Gastroesophageal sphincter (tissue), 3 donors: ENCODE measurements at regions not wholly inside any gene's neighbourhood (a gene's known extent, or its start where the extent isn't known, plus 50 kb on each side); places are given as distances from the start of the nearest gene placed in this dataset.

Source experiments
- EP300 ChIP-seq: sonication (generic); formaldehyde crosslinking; IDR thresholded peaks from one replicate; pipeline ENCODE4 v1.6.1; 2017; ENCODE audit warnings: antibody characterized with exemption, mild to moderate bottlenecking
- POLR2A ChIP-seq, 2 donors: fragments of 450-650 bp; IDR thresholded peaks; one replicate each; pipeline ENCODE4 v1.6.1; 2017; ENCODE audit warnings: antibody characterized with exemption in 2 of 2, mild to moderate bottlenecking in 2 of 2, moderate library complexity in 1 of 2
- POLR2AphosphoS5 ChIP-seq: sonication (generic); formaldehyde crosslinking; IDR thresholded peaks from one replicate; pipeline ENCODE4 v1.6.1; 2017; ENCODE audit warnings: antibody characterized with exemption
- TF ChIP-seq, protein P1 (sequence below), 4 experiments: fragments of 200-600 bp in 2 of 4; fragments of 450-650 bp in 2 of 4; sonication (generic) in 1 of 4; IDR thresholded peaks; one replicate each; pipeline ENCODE4 v1.5.1; 2017 to 2019; ENCODE audit warnings: antibody characterized with exemption in 4 of 4, mild to moderate bottlenecking in 2 of 4, moderate library complexity in 2 of 4

DNA sequence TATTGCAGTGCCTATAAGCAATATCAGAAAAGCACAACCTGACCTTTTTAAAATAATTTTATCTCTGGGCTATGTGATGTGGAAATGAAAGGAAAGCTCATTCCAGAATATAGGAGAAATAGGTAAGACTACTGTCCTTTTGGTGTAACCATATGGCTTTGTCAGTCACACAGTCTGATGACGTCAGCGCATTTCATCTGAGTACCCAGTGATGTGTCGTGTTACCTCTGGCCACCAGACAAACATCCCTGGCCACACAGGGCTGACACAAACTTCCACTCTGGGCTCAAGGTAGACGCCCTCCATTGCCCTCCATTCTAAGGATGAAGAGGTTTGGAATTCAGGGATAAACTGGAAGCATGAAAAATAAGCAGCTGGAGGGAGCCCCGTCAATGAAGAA, 506.7 kb downstream of the CMPK2 start:
- TF ChIP-seq, protein P1, sequence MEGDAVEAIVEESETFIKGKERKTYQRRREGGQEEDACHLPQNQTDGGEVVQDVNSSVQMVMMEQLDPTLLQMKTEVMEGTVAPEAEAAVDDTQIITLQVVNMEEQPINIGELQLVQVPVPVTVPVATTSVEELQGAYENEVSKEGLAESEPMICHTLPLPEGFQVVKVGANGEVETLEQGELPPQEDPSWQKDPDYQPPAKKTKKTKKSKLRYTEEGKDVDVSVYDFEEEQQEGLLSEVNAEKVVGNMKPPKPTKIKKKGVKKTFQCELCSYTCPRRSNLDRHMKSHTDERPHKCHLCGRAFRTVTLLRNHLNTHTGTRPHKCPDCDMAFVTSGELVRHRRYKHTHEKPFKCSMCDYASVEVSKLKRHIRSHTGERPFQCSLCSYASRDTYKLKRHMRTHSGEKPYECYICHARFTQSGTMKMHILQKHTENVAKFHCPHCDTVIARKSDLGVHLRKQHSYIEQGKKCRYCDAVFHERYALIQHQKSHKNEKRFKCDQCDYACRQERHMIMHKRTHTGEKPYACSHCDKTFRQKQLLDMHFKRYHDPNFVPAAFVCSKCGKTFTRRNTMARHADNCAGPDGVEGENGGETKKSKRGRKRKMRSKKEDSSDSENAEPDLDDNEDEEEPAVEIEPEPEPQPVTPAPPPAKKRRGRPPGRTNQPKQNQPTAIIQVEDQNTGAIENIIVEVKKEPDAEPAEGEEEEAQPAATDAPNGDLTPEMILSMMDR (IDR thresholded peaks at IDR 0.05), result no peak
- TF ChIP-seq EP300, result no peak
- TF ChIP-seq POLR2A (IDR thresholded peaks at IDR 0.05), result no peak
- no peak for TF ChIP-seq POLR2AphosphoS5
